VCaP (cell line): ENCODE measurements at regions not wholly inside any gene's neighbourhood (a gene's known extent, or its start where the extent isn't known, plus 50 kb on each side); places are given as distances from the start of the nearest gene placed in this dataset.

ENCODE experiments used
- H3K27ac ChIP-seq: fragments of 450-650 bp; 2 replicates; pipeline ENCODE4 v1.5.1; 2017
- CTCF ChIP-seq: fragments of 450-650 bp; conservative IDR thresholded peaks from 2 replicates; pipeline ENCODE4 v1.5.1; 2017; ENCODE audit warnings: mild to moderate bottlenecking, moderate library complexity

GRCh38 chr2:39535636-39536185 is 98.6 kb upstream of the MAP4K3 start:
- H3K27ac ChIP-seq: no peak overlapping the region
- no peak for TF ChIP-seq CTCF

GRCh38 chr2:39537150-39537549 is 100.1 kb upstream of the MAP4K3 start:
- no peak for TF ChIP-seq CTCF
- no peak overlapping the region for H3K27ac ChIP-seq

GRCh38 chr2:39538718-39539117 is 101.6 kb upstream of the MAP4K3 start:
- H3K27ac ChIP-seq: no peak overlapping the region
- no peak for TF ChIP-seq CTCF

GRCh38 chr2:39540414-39540813 is 103.3 kb upstream of the MAP4K3 start:
- no peak for TF ChIP-seq CTCF
- no peak overlapping the region for H3K27ac ChIP-seq

GRCh38 chr2:39541011-39541930 is 104.2 kb upstream of the MAP4K3 start:
- H3K27ac ChIP-seq: no peak overlapping the region
- no peak for TF ChIP-seq CTCF

GRCh38 chr2:39542523-39542922 is 105.4 kb upstream of the MAP4K3 start:
- no peak for TF ChIP-seq CTCF

GRCh38 chr2:39545957-39546356 is 108.9 kb upstream of the MAP4K3 start:
- TF ChIP-seq CTCF: no peak
- peak overlapping the region; percentile 37 for H3K27ac ChIP-seq

More at GRCh38 chr2:39542523-39542922, 105.4 kb upstream of the MAP4K3 start:
- no peak overlapping the region for H3K27ac ChIP-seq
